ENCODE measurements at regions not wholly inside any gene's neighbourhood (a gene's known extent, or its start where the extent isn't known, plus 50 kb on each side); places are given as distances from the start of the nearest gene placed in this dataset.

- no peak for TF ChIP-seq ETS1 (IDR thresholded peaks at IDR 0.05)
- no peak for TF ChIP-seq CREB1 (CRISPR knock-in tag; IDR thresholded peaks at IDR 0.05; ENCODE audit: low read depth)
Observed at GRCh38 chr2:189276277-189276676, 96.7 kb upstream of the COL5A2 start (continued).

- Histone ChIP-seq H4K20me1 (replicated peaks; ENCODE audit: insufficient read depth) (no peaks in the 10 kb centered on the region), H3K27ac (ENCODE audit: low read depth) (no peak overlapping the region)
Observed at GRCh38 chr2:189281201-189281600, 101.6 kb upstream of the COL5A2 start.

More at GRCh38 chr2:189281201-189281600, 101.6 kb upstream of the COL5A2 start:
- no peak overlapping the region for H3K4me2 ChIP-seq
- ATAC-seq: no peak
- TF ChIP-seq STAT1 (IDR thresholded peaks at IDR 0.05; ENCODE audit: unreplicated experiment): no peak
- TF ChIP-seq CREB1 (CRISPR knock-in tag; IDR thresholded peaks at IDR 0.05; ENCODE audit: low read depth): no peak
- TF ChIP-seq ZNF462 (CRISPR knock-in tag; IDR thresholded peaks at IDR 0.05): no peak
- TF ChIP-seq NANOG (IDR thresholded peaks at IDR 0.05; ENCODE audit: borderline replicate concordance): no peak
- no peak for TF ChIP-seq EZH2phosphoT487 (IDR thresholded peaks at IDR 0.05; ENCODE audit: unreplicated experiment)
- no peak for TF ChIP-seq POLR2AphosphoS5 (IDR thresholded peaks at IDR 0.05; ENCODE audit: low read depth)
- no peak for TF ChIP-seq ZNF114 (CRISPR knock-in tag; IDR thresholded peaks at IDR 0.05)
- TF ChIP-seq EZH2 (IDR thresholded peaks at IDR 0.05; ENCODE audit: low read depth, unreplicated experiment): no peak
- TF ChIP-seq CTCF (conservative IDR thresholded peaks at IDR 0.05; ENCODE audit: low read depth in 2 of 2): no peak
- TF ChIP-seq REST (IDR thresholded peaks at IDR 0.05; ENCODE audit: unreplicated experiment): no peak
- no peak for TF ChIP-seq JUNB (IDR thresholded peaks at IDR 0.05; ENCODE audit: unreplicated experiment)
- Mint-ChIP-seq H3K4me1 (no peaks in the 10 kb centered on the region), H3K36me3 (ENCODE audit: low read depth) (no peaks in the 10 kb centered on the region), H3K27ac (no peak overlapping the region), H3K27me3 (ENCODE audit: insufficient read depth, low read depth, poor library complexity) (no peaks in the 10 kb centered on the region), H3K4me3 (no peak overlapping the region), H3K9me3 (no peaks in the 10 kb centered on the region)
- no peaks in the 10 kb centered on the region for H3K79me2 ChIP-seq (replicated peaks; ENCODE audit: insufficient read depth)
- H3F3A ChIP-seq (replicated peaks; ENCODE audit: low read depth): no peaks in the 10 kb centered on the region
- no peak overlapping the region for H2AFZ ChIP-seq
- H3K4me1 ChIP-seq (ENCODE audit: insufficient read depth): no peaks in the 10 kb centered on the region
- H3K27me3 ChIP-seq (ENCODE audit: insufficient read depth): no peaks in the 10 kb centered on the region
- no peaks in the 10 kb centered on the region for H3K9me2 ChIP-seq (ENCODE audit: insufficient read depth)
- H3K4me3 ChIP-seq: no peak overlapping the region
- DNase-seq (ENCODE audit: low spot score): no peak
- no peaks in the 10 kb centered on the region for H3K36me3 ChIP-seq (ENCODE audit: insufficient read depth)

Data from GM23338 (cell line).